GM21576 (cell line): ENCODE measurements at regions not wholly inside any gene's neighbourhood (a gene's known extent, or its start where the extent isn't known, plus 50 kb on each side); places are given as distances from the start of the nearest gene placed in this dataset.

Experiments used
- ATAC-seq: cut with Tn5 transposase; IDR thresholded peaks from one replicate; pipeline ENCODE4 v1.9.1; 2021; ENCODE audit warnings: mild to moderate bottlenecking, moderate library complexity; ENCODE audit not compliant: unreplicated experiment

GRCh38 chr5:21694567-21694966 lies 1158.6 kb downstream of the CDH12 start:
- ATAC-seq, result no peak

DNA sequence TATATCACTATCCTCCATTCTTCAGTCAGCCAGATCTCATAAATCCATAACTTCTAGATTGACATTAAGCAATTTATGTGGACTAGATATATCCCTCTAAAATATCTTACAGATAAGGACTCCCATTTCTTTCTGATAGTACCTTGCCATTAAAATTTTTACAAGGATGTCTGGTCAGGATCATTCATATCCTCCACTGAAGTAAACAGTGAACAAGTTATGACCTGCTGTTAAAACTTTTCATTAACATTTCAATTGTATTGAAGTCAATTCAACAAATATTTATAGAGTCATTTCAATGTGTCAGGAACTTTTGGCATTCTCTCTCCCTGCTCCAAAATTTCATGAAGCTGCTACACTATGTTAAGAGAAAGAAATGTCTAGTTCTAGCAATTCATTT lies 1159.6 kb downstream of the CDH12 start:
- ATAC-seq, result no peak

- ATAC-seq, result no peak
These were observed 1163.6 kb downstream of the CDH12 start for GRCh38 chr5:21689587-21689986.

- no peak for ATAC-seq
These were observed 1164.5 kb downstream of the CDH12 start for GRCh38 chr5:21688655-21689054.

- ATAC-seq, result no peak
These were observed 1165.5 kb downstream of the CDH12 start for GRCh38 chr5:21687621-21688020.

DNA sequence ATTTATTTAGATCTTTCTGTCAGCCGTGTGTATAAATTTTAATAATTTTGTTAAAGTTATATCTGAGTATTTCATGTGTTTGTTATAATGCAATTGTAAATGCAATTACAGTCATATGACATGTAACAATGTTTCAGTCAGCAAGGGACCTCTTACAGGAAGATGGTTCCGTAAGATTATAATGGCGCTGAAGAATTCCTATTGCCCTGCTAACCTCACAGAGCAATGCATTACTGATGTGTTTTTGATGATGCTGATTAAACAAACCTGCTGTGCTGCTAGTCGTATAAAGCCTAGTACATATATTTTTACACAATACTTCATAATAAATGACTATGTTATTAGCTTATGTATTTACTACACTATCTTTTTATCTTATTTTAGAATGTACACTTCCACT lies 1166.4 kb downstream of the CDH12 start:
- ATAC-seq, result no peak

GRCh38 chr5:21685522-21685921 lies 1167.6 kb downstream of the CDH12 start:
- no peak for ATAC-seq

- no peak for ATAC-seq
These were observed 1168.2 kb downstream of the CDH12 start for GRCh38 chr5:21684992-21685391.

DNA sequence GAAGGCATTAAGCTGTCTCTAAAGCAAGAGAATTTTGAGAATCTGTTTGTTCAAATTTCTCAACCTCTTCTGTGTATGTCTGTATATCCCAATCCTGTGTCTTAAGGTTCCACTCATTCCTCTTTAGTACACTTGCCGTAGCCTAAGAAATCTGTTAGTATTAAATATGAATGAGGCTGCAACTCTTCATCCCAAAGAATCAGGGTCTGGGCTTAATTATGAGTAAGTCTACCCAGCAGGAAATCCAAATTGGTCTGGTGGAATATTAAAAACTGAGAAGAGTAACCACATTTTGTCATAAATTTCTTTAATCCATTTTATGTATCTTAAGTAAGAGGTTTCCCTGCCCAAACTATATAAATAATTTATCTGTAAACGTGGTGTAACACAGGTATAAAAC lies 1171.2 kb downstream of the CDH12 start:
- ATAC-seq, result no peak

- ATAC-seq, result no peak
These were observed 1172.5 kb downstream of the CDH12 start for GRCh38 chr5:21680641-21681040.

GRCh38 chr5:21680196-21680595 lies 1172.9 kb downstream of the CDH12 start:
- no peak for ATAC-seq

- no peak for ATAC-seq
These were observed 1174.6 kb downstream of the CDH12 start for GRCh38 chr5:21678526-21678925.

DNA sequence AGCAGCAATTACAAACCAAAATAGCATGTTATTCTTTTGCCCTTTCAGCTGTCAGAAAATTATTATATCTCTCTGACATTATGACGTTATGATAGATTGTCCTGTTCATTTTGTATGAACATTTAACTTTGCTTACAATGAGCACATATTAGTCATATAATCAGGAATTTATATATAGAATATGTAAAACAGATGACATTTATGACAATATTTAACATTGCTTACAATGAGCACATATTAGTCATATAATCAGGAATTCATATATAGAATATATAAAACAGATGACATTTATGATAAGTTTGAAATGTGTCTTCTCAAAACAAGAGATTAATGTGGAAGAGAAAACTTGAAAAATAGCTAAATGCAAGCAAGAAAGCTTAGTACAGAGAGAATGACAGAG lies 1180.2 kb downstream of the CDH12 start:
- ATAC-seq, result no peak

DNA sequence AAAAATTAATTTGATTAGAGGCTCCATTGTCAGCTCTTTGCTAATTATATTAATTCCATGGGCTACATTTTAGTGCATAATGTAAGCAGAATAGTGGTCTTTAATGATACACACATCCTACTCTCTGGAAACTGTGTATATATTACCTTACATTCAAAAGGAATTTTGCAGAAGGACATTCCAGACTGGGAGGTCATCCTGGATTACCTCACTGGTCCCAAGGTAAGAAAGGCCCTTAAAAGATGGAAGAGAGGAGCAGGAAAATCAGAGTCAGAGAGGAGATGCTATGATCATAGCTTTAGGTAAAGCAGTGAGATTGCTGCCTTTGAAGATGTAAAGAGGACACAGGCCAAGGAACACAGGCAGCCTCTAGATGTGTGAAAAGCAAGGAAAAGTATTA lies 1180.8 kb downstream of the CDH12 start:
- ATAC-seq, result no peak

DNA sequence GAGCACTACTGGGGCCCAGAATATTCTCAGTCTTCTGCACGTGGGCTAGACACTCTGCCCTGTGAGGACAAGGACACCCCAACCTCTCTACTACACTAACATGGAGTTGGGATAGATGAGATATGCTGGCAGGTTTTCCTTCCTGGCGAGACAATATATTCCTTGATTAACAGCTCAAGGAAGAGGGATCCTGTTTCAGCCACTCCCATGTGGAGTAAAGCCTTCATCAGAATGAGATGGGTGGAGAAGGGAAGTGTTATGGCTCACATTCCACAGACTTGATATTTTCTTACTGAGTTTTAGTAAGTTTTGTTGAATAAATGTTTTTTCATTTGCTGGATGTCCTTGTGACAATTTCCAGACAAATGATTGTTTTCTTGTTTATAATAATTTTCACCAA lies 1187.6 kb downstream of the CDH12 start:
- ATAC-seq, result no peak

GRCh38 chr5:21663082-21663481 lies 1190.1 kb downstream of the CDH12 start:
- ATAC-seq, result no peak

GRCh38 chr5:21661184-21661583 lies 1192.0 kb downstream of the CDH12 start:
- ATAC-seq, result no peak

DNA sequence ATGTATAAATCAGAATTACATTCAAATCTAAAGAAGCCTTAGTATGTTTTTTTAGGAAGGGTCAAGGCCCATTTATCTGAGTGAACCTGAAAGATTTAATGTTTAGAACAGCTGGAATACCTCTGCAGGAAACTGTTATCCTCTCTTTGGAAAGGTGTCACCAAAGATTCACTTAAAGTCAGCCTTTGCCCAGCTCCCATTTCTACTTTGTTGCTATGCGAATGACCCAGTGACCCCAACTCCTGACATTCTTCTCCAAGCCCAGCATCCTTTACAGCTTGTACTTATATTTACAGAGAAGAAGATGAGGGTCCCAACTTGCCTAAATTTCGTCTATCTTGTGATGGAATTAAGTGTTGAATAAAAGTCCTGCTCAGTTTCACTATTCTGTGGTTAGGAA lies 1198.6 kb downstream of the CDH12 start:
- ATAC-seq, result no peak

DNA sequence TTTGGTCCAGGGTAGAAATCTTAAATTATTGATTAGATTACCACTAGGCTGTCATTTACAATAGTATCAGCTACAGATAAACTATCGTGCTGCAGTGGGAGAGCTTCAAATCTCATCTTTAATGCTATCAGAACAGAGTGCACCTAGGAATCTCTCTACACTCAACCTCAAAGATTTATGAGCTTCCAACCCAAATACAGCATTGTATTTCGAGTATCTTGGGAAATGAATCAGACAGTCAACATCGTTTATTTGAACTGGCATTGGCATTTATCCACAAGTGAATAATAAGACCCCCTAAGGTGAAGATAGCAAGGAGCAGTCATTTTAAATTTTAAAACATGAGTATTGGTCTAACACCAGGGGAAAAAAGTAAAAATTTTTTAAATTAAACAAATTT lies 1203.2 kb downstream of the CDH12 start:
- ATAC-seq, result no peak

DNA sequence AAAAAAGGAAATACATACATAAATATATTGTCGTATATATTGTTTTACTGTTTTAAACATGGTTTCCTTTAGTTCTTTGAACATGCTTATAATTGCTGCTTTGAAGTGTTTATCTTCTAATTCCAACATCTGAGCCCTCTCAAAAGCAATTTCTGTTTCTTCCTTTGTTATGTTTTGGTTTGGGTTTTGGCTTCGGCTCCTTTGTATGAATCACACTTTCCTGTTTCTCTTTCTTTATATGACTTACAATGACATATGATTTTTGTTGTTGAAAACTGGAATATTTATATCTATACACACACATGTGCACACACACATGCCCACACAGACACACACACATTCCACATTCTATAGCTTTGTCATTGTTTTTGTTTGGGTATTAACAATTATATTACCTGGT lies 1206.7 kb downstream of the CDH12 start:
- ATAC-seq, result no peak

- no peak for ATAC-seq
These were observed 1209.1 kb downstream of the CDH12 start for GRCh38 chr5:21644032-21644431.

- ATAC-seq, result no peak
These were observed 1210.8 kb downstream of the CDH12 start for GRCh38 chr5:21642312-21642711.

- ATAC-seq, result no peak
These were observed 1229.3 kb downstream of the CDH12 start for GRCh38 chr5:21623831-21624230.

DNA sequence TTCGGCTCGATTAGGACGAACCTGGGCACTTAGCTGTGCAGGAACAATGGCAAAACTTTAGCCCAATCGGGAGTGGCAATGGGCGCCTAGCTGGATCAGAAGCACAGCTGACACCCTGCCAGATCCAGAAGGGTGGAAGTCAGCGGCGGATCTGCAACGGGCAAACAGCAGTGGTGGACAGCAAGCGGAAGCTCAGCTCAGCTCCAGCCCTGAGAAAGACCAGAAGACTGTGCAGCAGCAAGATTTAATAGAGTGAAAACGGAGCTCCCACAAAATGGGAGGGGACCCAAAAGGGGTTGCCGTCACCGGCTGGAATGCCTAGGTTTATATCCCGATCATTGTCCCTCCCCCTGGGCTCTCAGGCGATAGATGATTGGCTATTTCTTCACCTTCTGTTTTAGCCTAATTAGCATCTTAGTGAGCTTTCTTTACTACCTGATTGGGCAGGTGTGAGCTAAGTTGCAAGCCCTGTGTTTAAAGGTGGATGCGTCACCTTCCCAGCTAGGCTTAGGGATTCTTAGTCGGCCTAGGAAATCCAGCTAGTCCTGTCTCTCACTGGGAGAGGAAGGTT lies 1237.9 kb downstream of the CDH12 start:
- ATAC-seq, result no peak
